ENCODE measurements at regions not wholly inside any gene's neighbourhood (a gene's known extent, or its start where the extent isn't known, plus 50 kb on each side); places are given as distances from the start of the nearest gene placed in this dataset.

DNA sequence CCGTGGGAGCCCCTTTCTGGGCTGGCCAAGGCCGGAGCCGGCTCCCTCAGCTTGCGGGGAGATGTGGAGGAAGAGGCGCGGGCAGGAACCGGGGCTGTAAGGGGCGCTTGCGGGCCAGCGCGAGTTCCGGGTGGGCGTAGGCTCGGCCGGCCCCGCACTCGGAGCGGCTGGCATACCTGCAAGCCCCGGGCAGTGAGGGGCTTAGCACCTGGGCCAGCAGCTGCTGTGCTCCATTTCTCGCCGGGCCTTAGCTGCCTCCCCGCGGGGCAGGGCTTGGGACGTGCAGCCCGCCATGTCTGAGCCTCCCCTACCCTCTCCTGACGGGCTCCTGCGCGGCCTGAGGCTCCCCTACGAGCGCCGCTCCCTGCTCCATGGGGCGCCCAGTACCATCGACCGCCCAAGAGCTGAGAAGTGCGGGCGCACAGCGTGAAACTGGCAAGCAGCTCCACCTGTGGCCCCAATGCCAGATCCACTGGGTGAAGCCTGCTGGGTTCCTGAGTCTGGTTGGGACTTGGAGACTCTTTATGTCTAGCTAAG lies 82.8 kb upstream of the E2F3 start:
- TF ChIP-seq TAF1 (IDR thresholded peaks at IDR 0.05; ENCODE audit: borderline replicate concordance, low read depth, low read length) (no peak), POLR2AphosphoS5 (IDR thresholded peaks at IDR 0.05; ENCODE audit: low read depth, low read length) (no peak)
